GM10266 (cell line): ENCODE measurements at regions not wholly inside any gene's neighbourhood (a gene's known extent, or its start where the extent isn't known, plus 50 kb on each side); places are given as distances from the start of the nearest gene placed in this dataset.

ENCODE experiments used
- DNase-seq: peaks from one replicate; pipeline ENCODE4 v3.0.0; 2012; ENCODE audit errors: extremely low spot score
- CTCF ChIP-seq: IDR thresholded peaks from 2 replicates; pipeline ENCODE4 v1.5.1; 2012; ENCODE audit warnings: mild to moderate bottlenecking, low read depth; ENCODE audit not compliant: control insufficient read depth, insufficient read depth; ENCODE audit errors: missing control alignments

- no peak for TF ChIP-seq CTCF
- no peak for DNase-seq
Observed at GRCh38 chr2:220148471-220149248, 521.2 kb downstream of the SLC4A3 start.

- DNase-seq = no peak
Observed at GRCh38 chr2:220151341-220151740, 523.9 kb downstream of the SLC4A3 start.

GRCh38 chr2:220152281-220152935 lies 525.0 kb downstream of the SLC4A3 start:
- TF ChIP-seq CTCF = no peak
- no peak for DNase-seq

More at GRCh38 chr2:220151341-220151740, 523.9 kb downstream of the SLC4A3 start:
- no peak for TF ChIP-seq CTCF

GRCh38 chr2:220153118-220153517 lies 525.7 kb downstream of the SLC4A3 start:
- no peak for DNase-seq

GRCh38 chr2:220154304-220154703 lies 526.9 kb downstream of the SLC4A3 start:
- no peak for TF ChIP-seq CTCF
- no peak for DNase-seq

More at GRCh38 chr2:220153118-220153517, 525.7 kb downstream of the SLC4A3 start:
- no peak for TF ChIP-seq CTCF

GRCh38 chr2:220157312-220157711 lies 529.9 kb downstream of the SLC4A3 start:
- no peak for DNase-seq
- no peak for TF ChIP-seq CTCF

GRCh38 chr2:220159738-220160137 lies 532.3 kb downstream of the SLC4A3 start:
- TF ChIP-seq CTCF = no peak
- DNase-seq = no peak
